Inflammatory macrophage treated with lipopolysaccharide for 4 hours (primary cell): ENCODE measurements at regions not wholly inside any gene's neighbourhood (a gene's known extent, or its start where the extent isn't known, plus 50 kb on each side); places are given as distances from the start of the nearest gene placed in this dataset.

Experiments used
- DNase-seq: peaks from one replicate; pipeline ENCODE4 v3.0.0-alpha.2; 2020

DNA sequence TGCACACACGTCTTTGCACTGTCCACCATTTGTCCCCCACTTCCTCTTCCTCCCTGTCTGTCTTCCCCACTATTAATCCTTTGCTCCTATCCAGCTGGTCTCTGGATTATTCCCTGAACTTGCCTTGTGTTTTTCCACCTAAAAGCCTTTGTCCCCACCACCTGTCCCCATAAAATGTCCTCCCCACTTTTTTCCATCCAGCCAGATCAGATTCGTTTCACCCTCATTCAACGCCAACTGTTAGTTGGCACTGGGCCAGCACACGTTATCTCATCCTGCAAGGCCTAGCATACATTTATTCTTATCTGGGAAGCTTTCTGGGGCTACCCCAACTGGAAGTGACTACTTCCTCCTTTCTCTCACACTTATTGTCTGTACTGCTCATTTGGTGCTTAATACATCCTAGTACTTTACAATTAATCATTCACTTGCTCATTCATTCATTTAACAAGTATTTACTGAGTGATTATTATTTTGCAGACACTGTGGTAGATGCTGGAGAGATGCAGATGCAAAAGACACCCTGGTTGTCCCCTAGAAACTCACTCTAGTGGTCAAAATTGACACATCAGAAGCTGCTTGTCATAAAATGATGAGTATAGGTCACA, 96.2 kb downstream of the RASSF10 start:
- DNase-seq = no peak

DNA sequence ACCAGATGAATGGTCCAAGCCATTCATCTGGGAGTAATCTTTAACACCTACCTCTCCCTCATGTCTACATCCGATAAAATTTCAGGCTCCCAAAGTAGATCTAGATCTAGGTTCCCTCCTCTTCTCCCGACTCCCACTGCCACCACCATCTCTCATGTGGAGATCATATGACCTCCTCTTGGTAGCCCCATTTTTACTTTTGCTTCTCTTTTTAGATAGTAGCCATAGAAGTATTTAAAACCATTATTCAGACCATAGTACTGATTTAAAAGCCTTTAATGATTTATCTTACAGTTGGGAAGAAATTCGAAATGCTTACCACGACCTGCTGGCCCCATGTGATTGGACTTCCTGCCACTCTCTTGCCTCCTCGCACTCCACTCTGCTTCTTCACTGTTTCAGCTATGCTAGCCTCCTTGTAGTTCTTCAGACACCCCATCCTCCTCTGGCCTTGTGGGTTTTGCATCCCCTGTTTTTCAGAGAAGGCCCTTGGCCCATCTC, 98.5 kb downstream of the RASSF10 start:
- DNase-seq = no peak

DNA sequence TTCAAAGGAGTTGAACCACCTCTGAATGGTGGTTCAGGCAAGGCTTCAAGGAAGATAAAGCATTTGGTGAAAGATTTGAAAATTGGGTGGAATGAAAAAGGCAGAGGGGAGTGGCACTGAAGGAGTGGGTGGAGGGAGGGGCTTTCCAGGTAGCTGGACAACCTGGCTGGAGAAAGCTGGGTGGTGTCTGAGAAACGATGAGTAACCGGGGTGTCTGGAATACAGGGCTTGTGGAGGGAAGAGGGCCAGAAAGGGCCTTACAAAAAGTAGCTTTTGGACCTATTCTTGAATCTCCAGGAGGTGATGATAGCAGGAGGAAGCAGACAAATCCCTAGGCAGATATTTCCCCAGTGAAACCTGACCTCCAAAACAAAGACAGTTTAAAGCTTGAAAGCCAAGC, 99.3 kb downstream of the RASSF10 start:
- no peak for DNase-seq

- no peak for DNase-seq
These were observed 100.5 kb downstream of the RASSF10 start for GRCh38 chr11:13109616-13110015.

DNA sequence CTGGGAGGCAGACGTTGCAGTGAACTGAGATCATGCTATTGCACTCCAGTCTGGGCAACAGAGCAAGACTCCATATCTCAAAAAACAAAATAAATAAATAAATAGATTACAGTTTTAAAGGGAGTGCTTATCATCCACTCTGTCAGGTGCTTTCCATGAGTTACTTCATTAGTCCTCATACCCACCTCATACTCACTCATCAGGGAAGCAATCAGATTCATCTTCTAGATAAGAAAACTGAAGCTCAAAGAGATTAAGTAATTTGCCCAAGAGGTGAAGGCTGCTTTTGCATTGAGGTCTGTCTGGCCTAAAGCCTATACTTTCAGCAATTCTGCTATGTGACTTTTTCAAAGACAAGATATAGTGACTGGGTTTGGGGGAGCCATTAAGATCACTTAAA, 101.0 kb downstream of the RASSF10 start:
- DNase-seq = no peak

DNA sequence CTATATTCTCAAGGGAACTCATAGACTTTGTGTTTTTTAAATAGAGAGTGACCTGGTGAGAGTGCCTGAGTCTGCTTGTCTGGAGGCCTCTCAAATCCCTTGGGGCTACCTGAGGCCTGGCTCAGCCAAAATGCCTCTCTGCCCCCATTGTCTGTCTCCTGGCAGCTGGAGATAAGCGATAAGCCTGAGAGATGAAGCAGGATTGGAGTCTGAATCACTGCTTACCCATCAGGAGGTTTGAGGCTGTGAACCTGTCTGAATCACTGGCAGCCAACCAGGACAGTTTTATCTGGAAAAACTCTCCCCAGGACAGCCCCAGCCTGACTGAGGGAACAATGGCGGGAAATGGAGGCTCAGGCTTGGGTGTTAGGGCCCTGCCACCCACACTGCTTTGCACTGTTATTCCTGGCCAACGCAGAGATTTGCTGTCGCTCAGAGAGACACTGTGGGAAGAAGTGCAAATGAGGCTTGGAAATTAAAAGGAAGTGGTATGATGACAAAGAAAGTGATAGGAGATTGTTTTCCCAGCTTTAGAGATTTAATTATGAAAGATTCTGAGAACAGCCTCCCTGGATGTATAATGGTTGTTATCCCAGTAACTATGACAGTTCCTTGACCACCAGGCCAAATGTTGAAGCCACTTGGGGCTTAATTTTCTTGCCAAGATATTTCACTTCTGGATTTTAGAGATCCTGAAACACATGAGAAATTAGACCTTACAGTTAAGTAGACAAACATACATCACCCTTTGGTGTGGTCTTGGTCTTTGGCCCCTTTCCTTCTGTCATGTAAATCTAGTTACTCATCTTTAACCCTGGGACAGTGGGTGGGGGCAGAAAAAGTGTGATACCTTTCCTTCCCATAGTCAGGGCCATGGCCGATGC, 102.1 kb downstream of the RASSF10 start:
- no peak for DNase-seq

DNA sequence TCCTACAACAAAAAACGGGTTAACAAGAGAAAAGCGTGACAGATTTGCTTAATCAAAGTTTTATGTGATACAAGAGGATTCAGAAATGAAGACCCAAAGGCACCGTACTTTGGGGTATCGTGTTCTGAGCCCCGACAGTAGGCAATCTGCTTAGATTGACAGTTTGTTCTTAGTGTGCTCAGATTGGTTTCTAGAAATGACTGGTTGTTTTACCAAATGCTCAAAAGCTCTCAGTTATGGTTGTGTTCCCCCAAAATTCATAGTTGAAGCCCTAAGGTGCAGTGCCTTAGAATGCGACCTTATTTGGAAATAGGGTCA, 102.7 kb downstream of the RASSF10 start:
- no peak for DNase-seq

- no peak for DNase-seq
These were observed 105.7 kb downstream of the RASSF10 start for GRCh38 chr11:13114566-13115379.

DNA sequence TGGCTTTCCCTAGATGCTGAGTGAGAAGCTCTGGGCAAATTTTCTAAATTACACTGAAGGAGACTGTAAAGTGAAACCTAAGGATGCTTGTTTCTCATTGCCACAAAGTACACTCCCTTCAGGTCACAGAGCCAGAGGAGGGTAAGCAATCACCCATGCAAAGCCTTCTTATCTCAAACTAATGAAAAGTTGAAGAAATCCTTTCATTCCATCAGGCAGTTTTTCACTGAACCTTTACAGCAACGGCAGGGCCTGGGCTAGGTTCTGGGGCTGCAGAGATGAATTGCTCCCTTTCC, 106.2 kb downstream of the RASSF10 start:
- DNase-seq = no peak

- DNase-seq = no peak
These were observed 107.4 kb downstream of the RASSF10 start for GRCh38 chr11:13116491-13116890.

- no peak for DNase-seq
These were observed 108.2 kb downstream of the RASSF10 start for GRCh38 chr11:13117344-13117743.

DNA sequence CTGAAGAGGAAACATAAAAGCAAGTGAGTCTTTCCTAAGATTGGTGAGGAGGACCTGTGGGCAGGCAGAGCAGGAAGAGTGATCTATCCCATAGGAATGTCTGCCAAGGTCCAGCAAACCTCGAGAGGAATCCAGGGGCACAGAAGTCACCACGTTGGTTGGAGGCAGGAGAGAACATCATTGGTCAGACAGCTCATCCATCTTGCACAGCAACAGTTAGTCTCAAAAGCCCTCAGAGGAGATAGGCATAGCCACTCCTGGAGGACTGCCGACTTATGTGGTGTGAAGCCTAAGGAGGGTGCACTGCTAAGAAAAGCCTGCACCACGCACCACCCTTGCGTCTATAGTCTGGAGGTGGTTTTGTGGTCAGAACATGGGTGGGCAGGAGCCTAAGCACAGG, 109.1 kb downstream of the RASSF10 start:
- no peak for DNase-seq

DNA sequence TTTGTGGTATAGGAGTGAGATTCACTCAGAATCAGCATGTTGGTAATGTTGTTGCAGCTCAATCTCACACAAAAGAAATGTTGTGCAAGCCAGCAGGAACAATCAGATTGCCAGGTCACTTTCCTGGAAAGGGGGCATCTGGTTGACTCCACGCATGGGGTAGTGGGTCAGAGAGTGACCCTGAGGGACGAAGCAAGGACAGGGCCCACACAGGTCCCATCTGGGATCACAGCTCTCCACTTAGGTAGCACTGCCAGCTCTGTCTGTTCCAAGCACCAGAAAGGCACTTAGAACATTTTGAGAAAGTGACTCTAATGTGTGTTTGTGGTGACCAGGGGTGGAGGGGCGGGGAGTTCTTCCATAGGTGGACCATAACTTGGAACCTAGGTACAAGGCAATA, 109.5 kb downstream of the RASSF10 start:
- no peak for DNase-seq

DNA sequence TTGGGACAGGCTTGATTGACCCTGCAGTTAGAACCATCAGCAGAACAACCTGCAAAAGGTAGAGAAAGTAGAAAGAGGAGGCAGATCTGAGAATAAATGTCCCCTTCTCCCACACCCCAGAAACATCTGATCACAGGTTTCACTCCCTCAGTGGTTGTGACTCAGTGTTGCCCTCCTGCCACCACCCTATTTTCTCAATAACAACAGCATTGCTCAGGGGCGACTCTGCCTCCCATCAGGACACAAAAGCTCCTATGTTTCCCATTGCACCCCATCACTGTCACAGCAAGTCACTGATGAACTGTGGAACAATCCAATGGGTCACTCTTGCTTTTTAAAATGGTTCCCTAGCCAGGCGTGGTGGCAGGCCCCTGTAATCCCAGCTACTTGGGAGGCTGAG, 110.2 kb downstream of the RASSF10 start:
- DNase-seq = no peak

GRCh38 chr11:13119941-13120520, 110.9 kb downstream of the RASSF10 start:
- DNase-seq = no peak

- DNase-seq = no peak
These were observed 111.6 kb downstream of the RASSF10 start for GRCh38 chr11:13120691-13121090.

GRCh38 chr11:13126430-13126829, 117.3 kb downstream of the RASSF10 start:
- DNase-seq = no peak

GRCh38 chr11:13127161-13127560, 118.0 kb downstream of the RASSF10 start:
- DNase-seq = no peak

GRCh38 chr11:13128354-13128753, 119.2 kb downstream of the RASSF10 start:
- DNase-seq = no peak

DNA sequence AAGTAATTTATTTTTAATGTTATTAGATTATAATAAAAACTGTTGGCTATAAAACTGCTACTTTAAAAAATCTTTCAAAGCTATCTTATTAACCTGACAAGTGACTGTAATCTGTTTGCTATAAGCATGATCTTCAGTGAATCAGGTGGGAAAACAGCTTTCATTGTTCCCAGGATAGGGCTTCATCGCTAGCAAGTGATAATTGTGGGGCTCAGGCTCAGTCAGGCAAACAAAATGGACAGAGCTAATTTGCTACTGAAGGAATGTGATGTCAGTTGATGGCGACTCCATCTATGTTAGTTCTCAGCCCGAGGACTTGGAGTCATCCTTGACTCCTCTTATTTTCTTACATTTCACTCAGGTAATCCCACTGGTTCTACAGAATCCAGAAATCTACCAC, 125.0 kb downstream of the RASSF10 start:
- no peak for DNase-seq

- DNase-seq = no peak
These were observed 125.8 kb downstream of the RASSF10 start for GRCh38 chr11:13134886-13135285.

DNA sequence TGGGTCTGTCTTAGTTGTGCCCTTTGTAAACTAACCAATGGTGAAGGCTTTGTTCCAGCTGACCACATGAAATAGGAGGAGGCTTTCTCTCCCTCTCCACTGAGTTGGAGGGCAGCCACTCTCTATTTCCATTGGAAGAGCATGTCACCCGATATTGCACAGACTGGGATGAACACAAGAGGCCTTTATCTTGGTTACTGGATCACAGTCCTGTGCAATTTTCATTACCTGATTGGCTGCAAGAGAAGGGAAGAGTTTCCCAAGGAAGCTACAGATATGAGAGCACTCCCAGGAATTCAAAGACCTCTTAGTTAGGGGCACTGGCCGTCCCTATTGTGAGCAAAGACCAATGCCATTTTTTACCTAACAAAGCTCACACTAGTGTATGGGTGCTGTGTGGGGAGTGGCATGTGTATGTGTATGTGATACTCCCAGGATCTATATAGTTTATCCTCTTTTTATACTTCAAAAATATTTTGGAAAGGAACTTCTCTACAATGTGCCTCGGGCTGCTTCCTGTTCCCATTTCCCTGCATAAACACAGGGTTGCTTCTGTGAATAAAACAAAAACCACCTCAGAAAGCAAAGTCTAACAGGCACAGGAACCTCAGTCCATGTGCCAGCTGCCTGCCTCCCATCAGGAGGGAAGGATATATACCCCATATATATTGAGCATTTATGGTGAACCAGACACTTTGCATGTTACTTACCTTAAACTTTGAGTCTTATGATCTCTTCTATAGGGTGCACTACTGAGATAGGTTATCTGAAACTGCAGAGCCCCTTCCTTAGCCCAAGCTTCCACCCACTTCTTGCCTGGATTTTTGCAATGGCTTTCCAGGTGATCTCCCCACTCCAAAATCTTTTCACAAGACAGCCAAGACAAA, 126.5 kb downstream of the RASSF10 start:
- DNase-seq = no peak

- DNase-seq = no peak
These were observed 127.1 kb downstream of the RASSF10 start for GRCh38 chr11:13136272-13136596.
